MM.1S (cell line): ENCODE measurements at regions not wholly inside any gene's neighbourhood (a gene's known extent, or its start where the extent isn't known, plus 50 kb on each side); places are given as distances from the start of the nearest gene placed in this dataset.

Experiments used
- EZH2 ChIP-seq: fragments of 300-600 bp; sonication (generic); optimal IDR thresholded peaks from 2 replicates; pipeline ENCODE3; 2017; ENCODE audit warnings: low read depth, mild to moderate bottlenecking, antibody characterized with exemption, low read length, mixed read lengths
- EZH2phosphoT487 ChIP-seq: fragments of 300-600 bp; sonication (generic); IDR thresholded peaks from 2 replicates; pipeline ENCODE4 v1.6.1; 2018; ENCODE audit warnings: antibody characterized with exemption, low read length
- TF ChIP-seq, protein P1 (sequence below): fragments of 300-600 bp; sonication (generic); IDR thresholded peaks from 2 replicates; pipeline ENCODE4 v1.5.1; 2016; ENCODE audit warnings: antibody characterized with exemption, low read length, mixed read lengths

DNA sequence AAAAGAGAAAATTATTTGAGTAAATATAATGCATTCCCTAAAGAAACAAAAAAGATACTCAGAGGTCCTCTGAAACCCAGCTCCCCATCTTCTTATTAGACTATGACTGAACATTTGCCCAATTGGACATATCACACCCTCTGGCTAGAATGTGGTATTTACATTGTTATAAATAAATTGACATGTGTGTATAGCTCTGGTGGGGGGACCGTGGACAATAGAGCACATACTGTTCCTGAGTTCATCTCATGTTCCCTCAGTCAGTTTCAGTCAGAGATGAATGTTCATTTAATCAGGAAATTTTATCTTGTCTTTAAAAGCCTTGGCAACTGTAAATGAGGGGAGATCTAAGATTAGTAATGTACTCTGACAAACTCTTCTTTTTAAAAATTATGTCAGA lies 459.3 kb upstream of the ADAMTS5 start:
- no peak for TF ChIP-seq EZH2
- TF ChIP-seq, protein P1, sequence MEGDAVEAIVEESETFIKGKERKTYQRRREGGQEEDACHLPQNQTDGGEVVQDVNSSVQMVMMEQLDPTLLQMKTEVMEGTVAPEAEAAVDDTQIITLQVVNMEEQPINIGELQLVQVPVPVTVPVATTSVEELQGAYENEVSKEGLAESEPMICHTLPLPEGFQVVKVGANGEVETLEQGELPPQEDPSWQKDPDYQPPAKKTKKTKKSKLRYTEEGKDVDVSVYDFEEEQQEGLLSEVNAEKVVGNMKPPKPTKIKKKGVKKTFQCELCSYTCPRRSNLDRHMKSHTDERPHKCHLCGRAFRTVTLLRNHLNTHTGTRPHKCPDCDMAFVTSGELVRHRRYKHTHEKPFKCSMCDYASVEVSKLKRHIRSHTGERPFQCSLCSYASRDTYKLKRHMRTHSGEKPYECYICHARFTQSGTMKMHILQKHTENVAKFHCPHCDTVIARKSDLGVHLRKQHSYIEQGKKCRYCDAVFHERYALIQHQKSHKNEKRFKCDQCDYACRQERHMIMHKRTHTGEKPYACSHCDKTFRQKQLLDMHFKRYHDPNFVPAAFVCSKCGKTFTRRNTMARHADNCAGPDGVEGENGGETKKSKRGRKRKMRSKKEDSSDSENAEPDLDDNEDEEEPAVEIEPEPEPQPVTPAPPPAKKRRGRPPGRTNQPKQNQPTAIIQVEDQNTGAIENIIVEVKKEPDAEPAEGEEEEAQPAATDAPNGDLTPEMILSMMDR, result no peak
- no peak for TF ChIP-seq EZH2phosphoT487
